ENCODE measurements at regions not wholly inside any gene's neighbourhood (a gene's known extent, or its start where the extent isn't known, plus 50 kb on each side); places are given as distances from the start of the nearest gene placed in this dataset.
"Not testable (repeated sequence)": the region's sequence is repeated elsewhere in the genome, so short reads cannot be mapped to it uniquely, and the experiment has no call there.

- no peak for TF ChIP-seq ELK4 (CRISPR knock-in tag; IDR thresholded peaks at IDR 0.05; ENCODE audit: borderline replicate concordance)
- TF ChIP-seq ZBTB49 (CRISPR knock-in tag; IDR thresholded peaks at IDR 0.05; ENCODE audit: borderline replicate concordance) = no peak
- no peak for TF ChIP-seq KLF12 (CRISPR knock-in tag; IDR thresholded peaks at IDR 0.05; ENCODE audit: borderline replicate concordance)
- TF ChIP-seq ZFP91 (CRISPR knock-in tag; IDR thresholded peaks at IDR 0.05; ENCODE audit: borderline replicate concordance) = no peak
Observed at GRCh38 chr1:238329671-238330070, 438.9 kb upstream of the ZP4 start (continued).

- H3K4me1 ChIP-seq (ENCODE audit: insufficient read depth, low read length); FAIRE-seq; H2AFZ ChIP-seq (ENCODE audit: low read length); H3K79me2 ChIP-seq (ENCODE audit: insufficient read depth, low read length); DNase-seq (ENCODE audit: low spot score); in situ Hi-C loops (cut with HindIII; ENCODE audit: extremely low pct_ligation_motif_present, low pct_unique_long_range_greater_than_20kb); H3K27ac ChIP-seq (ENCODE audit: extremely low read length, insufficient read depth, low read length); H3K27me3 ChIP-seq (ENCODE audit: control insufficient read depth in 1 of 2, insufficient read depth in 2 of 2, low read length in 2 of 2); intact Hi-C loops (cut with micrococcal nuclease; ENCODE audit: unreplicated experiment); BruUV-seq (replicated peaks); H4K20me1 ChIP-seq (ENCODE audit: insufficient read depth, low read length); H3K9ac ChIP-seq (ENCODE audit: insufficient read depth, low read depth, low read length); POLR2A ChIA-PET; H3K4me3 ChIP-seq (replicated peaks in 1 of 3; ENCODE audit: insufficient read depth in 1 of 3, low read depth in 2 of 3, low read length in 3 of 3); ATAC-seq; CTCF ChIA-PET (ENCODE audit: low intra/inter-chr PET ratio, low total read pairs); H3K4me2 ChIP-seq (ENCODE audit: low read depth, low read length); H3K36me3 ChIP-seq (replicated peaks in 1 of 2; ENCODE audit: control insufficient read depth in 1 of 2, insufficient read depth in 2 of 2, low read length in 2 of 2): not testable (repeated sequence)
- H3K9me3 ChIP-seq (ENCODE audit: low read length) = peaks cover 94% of the 10 kb centered on the region
- 48% methylated on average over 10 of the region's 22 CpGs for WGBS (ENCODE audit: low lambda C conversion rate)
Observed at GRCh38 chr1:238327033-238327432, 436.3 kb upstream of the ZP4 start.

- POLR2A ChIA-PET; H3K27me3 ChIP-seq (ENCODE audit: control insufficient read depth in 1 of 2, insufficient read depth in 2 of 2, low read length in 2 of 2); H3K4me3 ChIP-seq (replicated peaks in 1 of 3; ENCODE audit: insufficient read depth in 1 of 3, low read depth in 2 of 3, low read length in 3 of 3); H4K20me1 ChIP-seq (ENCODE audit: insufficient read depth, low read length); H3K9ac ChIP-seq (ENCODE audit: insufficient read depth, low read depth, low read length); H2AFZ ChIP-seq (ENCODE audit: low read length); CTCF ChIA-PET (ENCODE audit: low intra/inter-chr PET ratio, low total read pairs); H3K36me3 ChIP-seq (replicated peaks in 1 of 2; ENCODE audit: control insufficient read depth in 1 of 2, insufficient read depth in 2 of 2, low read length in 2 of 2); H3K79me2 ChIP-seq (ENCODE audit: insufficient read depth, low read length); H3K4me2 ChIP-seq (ENCODE audit: low read depth, low read length); BruUV-seq (replicated peaks); H3K27ac ChIP-seq (ENCODE audit: extremely low read length, insufficient read depth, low read length); H3K4me1 ChIP-seq (ENCODE audit: insufficient read depth, low read length); in situ Hi-C loops (cut with HindIII; ENCODE audit: extremely low pct_ligation_motif_present, low pct_unique_long_range_greater_than_20kb); ATAC-seq; intact Hi-C loops (cut with micrococcal nuclease; ENCODE audit: unreplicated experiment); DNase-seq (ENCODE audit: low spot score); FAIRE-seq: not testable (repeated sequence)
- WGBS (ENCODE audit: low lambda C conversion rate) = 41% methylated on average over 9 of the region's 9 CpGs
- H3K9me3 ChIP-seq (ENCODE audit: low read length) = peaks cover 94% of the 10 kb centered on the region
Observed at GRCh38 chr1:238326479-238326878, 435.8 kb upstream of the ZP4 start.
